Mesothelial cell of epicardium (in vitro differentiated cells): ENCODE measurements at regions not wholly inside any gene's neighbourhood (a gene's known extent, or its start where the extent isn't known, plus 50 kb on each side); places are given as distances from the start of the nearest gene placed in this dataset.

Experiments used
- DNase-seq, 2 experiments: peaks; one replicate each; pipeline ENCODE4 v3.0.0; 2021; ENCODE audit warnings: low spot score in 2 of 2; ENCODE audit not compliant: unreplicated experiment in 2 of 2
- H3K27ac Mint-ChIP-seq: 2 replicates; pipeline ENCODE4 v1.8.0; 2021; ENCODE audit warnings: mixed read lengths
- H3K27me3 Mint-ChIP-seq: 2 replicates; pipeline ENCODE4 v1.8.0; 2021; ENCODE audit warnings: low read depth, mixed read lengths
- H3K36me3 Mint-ChIP-seq: 2 replicates; pipeline ENCODE4 v1.8.0; 2021; ENCODE audit warnings: mixed read lengths
- H3K4me1 Mint-ChIP-seq: 2 replicates; pipeline ENCODE4 v1.8.0; 2021; ENCODE audit warnings: mixed read lengths
- H3K4me3 Mint-ChIP-seq: 2 replicates; pipeline ENCODE4 v1.8.0; 2021; ENCODE audit warnings: mild to moderate bottlenecking, moderate library complexity, mixed read lengths
- H3K9me3 Mint-ChIP-seq: 2 replicates; pipeline ENCODE4 v1.8.0; 2021; ENCODE audit warnings: mixed read lengths
- TF ChIP-seq, protein P1 (sequence below): fragments of 200-600 bp; sonication (generic); IDR thresholded peaks from one replicate; pipeline ENCODE4 v1.5.0; 2021; ENCODE audit warnings: antibody characterized with exemption; ENCODE audit not compliant: unreplicated experiment

DNA sequence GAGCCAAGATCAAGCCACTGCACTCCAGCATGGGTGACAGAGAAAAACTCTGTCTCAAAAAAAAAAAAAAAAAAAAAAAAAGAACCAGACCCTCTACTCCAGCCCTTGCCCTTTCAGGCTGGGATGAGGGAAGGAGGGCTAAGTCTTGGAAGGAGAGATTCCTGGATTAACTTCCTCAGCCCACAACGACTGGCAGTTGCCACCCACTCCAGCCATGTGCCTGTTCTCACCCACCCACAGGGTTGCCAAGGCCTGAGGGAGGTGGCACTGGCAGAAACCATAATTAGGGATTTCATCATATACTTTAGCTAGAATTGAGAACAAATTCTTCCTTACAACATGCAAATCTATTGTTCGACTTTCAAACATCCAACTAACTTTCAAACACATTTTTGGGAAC, 87.8 kb upstream of the SLC30A5 start:
- Mint-ChIP-seq H3K4me1 (peaks cover 9% of the 10 kb centered on the region), H3K27me3 (peaks cover 2% of the 10 kb centered on the region), H3K36me3 (no peaks in the 10 kb centered on the region), H3K9me3 (no peaks in the 10 kb centered on the region), H3K4me3 (no peak overlapping the region), H3K27ac (no peak overlapping the region)
- DNase-seq, result no peak
- TF ChIP-seq, protein P1, sequence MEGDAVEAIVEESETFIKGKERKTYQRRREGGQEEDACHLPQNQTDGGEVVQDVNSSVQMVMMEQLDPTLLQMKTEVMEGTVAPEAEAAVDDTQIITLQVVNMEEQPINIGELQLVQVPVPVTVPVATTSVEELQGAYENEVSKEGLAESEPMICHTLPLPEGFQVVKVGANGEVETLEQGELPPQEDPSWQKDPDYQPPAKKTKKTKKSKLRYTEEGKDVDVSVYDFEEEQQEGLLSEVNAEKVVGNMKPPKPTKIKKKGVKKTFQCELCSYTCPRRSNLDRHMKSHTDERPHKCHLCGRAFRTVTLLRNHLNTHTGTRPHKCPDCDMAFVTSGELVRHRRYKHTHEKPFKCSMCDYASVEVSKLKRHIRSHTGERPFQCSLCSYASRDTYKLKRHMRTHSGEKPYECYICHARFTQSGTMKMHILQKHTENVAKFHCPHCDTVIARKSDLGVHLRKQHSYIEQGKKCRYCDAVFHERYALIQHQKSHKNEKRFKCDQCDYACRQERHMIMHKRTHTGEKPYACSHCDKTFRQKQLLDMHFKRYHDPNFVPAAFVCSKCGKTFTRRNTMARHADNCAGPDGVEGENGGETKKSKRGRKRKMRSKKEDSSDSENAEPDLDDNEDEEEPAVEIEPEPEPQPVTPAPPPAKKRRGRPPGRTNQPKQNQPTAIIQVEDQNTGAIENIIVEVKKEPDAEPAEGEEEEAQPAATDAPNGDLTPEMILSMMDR, result no peak

GRCh38 chr5:69007163-69007562, 86.7 kb upstream of the SLC30A5 start:
- H3K4me1 Mint-ChIP-seq, result no peaks in the 10 kb centered on the region
- TF ChIP-seq, protein P1, result no peak

GRCh38 chr5:69007726-69008368, 86.0 kb upstream of the SLC30A5 start:
- TF ChIP-seq, protein P1, result peak; percentile 83
- Mint-ChIP-seq H3K4me1 (no peaks in the 10 kb centered on the region), H3K9me3 (no peaks in the 10 kb centered on the region), H3K36me3 (no peaks in the 10 kb centered on the region), H3K4me3 (no peak overlapping the region), H3K27ac (no peak overlapping the region), H3K27me3 (peaks cover 2% of the 10 kb centered on the region)
- DNase-seq, result peak; percentile 31 to 76

More at GRCh38 chr5:69007163-69007562, 86.7 kb upstream of the SLC30A5 start:
- Mint-ChIP-seq H3K36me3 (no peaks in the 10 kb centered on the region), H3K9me3 (no peaks in the 10 kb centered on the region), H3K27ac (no peak overlapping the region), H3K4me3 (no peak overlapping the region), H3K27me3 (peaks cover 2% of the 10 kb centered on the region)
- DNase-seq, result no peak

- TF ChIP-seq, protein P1, result no peak
- H3K27me3 Mint-ChIP-seq, result peaks cover 7% of the 10 kb centered on the region
- peaks cover 4% of the 10 kb centered on the region for H3K9me3 Mint-ChIP-seq
- H3K4me3 Mint-ChIP-seq, result no peak overlapping the region
- no peak overlapping the region for H3K27ac Mint-ChIP-seq
- H3K4me1 Mint-ChIP-seq, result no peaks in the 10 kb centered on the region
- H3K36me3 Mint-ChIP-seq, result no peaks in the 10 kb centered on the region
- no peak for DNase-seq
These were observed 83.3 kb upstream of the SLC30A5 start for GRCh38 chr5:69010476-69010875.

- TF ChIP-seq, protein P1, result no peak
- Mint-ChIP-seq H3K4me1 (no peaks in the 10 kb centered on the region), H3K27ac (no peak overlapping the region), H3K9me3 (peaks cover 4% of the 10 kb centered on the region), H3K36me3 (no peaks in the 10 kb centered on the region), H3K4me3 (no peak overlapping the region), H3K27me3 (peaks cover 7% of the 10 kb centered on the region)
- DNase-seq, result no peak
These were observed 81.9 kb upstream of the SLC30A5 start for GRCh38 chr5:69011910-69012309.
